ENCODE measurements at regions not wholly inside any gene's neighbourhood (a gene's known extent, or its start where the extent isn't known, plus 50 kb on each side); places are given as distances from the start of the nearest gene placed in this dataset.

- no peak overlapping the region for H3K4me3 Mint-ChIP-seq
- no peak for DNase-seq (ENCODE audit: low spot score)
- no peaks in the 10 kb centered on the region for H3K36me3 Mint-ChIP-seq (ENCODE audit: low read depth)
- H3K27me3 Mint-ChIP-seq (ENCODE audit: low read depth) = no peaks in the 10 kb centered on the region
- H3K9me3 Mint-ChIP-seq = no peaks in the 10 kb centered on the region
- H3K27ac Mint-ChIP-seq = no peak overlapping the region
- no peaks in the 10 kb centered on the region for H3K4me1 Mint-ChIP-seq (ENCODE audit: low read depth)
These were observed 74.9 kb upstream of the NR2F2 start for GRCh38 chr15:96255599-96255998.

GRCh38 chr15:96261575-96262034, 68.9 kb upstream of the NR2F2 start:
- no peak for DNase-seq (ENCODE audit: low spot score)

GRCh38 chr15:96262097-96262496, 68.4 kb upstream of the NR2F2 start:
- no peaks in the 10 kb centered on the region for H3K9me3 Mint-ChIP-seq
- H3K4me3 Mint-ChIP-seq = no peak overlapping the region
- H3K36me3 Mint-ChIP-seq (ENCODE audit: low read depth) = no peaks in the 10 kb centered on the region
- H3K4me1 Mint-ChIP-seq (ENCODE audit: low read depth) = no peaks in the 10 kb centered on the region
- H3K27me3 Mint-ChIP-seq (ENCODE audit: low read depth) = no peaks in the 10 kb centered on the region
- DNase-seq (ENCODE audit: low spot score) = no peak
- H3K27ac Mint-ChIP-seq = no peak overlapping the region

More at GRCh38 chr15:96261575-96262034, 68.9 kb upstream of the NR2F2 start:
- Mint-ChIP-seq H3K27me3 (ENCODE audit: low read depth) (no peaks in the 10 kb centered on the region), H3K27ac (no peak overlapping the region), H3K9me3 (no peaks in the 10 kb centered on the region), H3K4me3 (no peak overlapping the region), H3K36me3 (ENCODE audit: low read depth) (no peaks in the 10 kb centered on the region), H3K4me1 (ENCODE audit: low read depth) (no peaks in the 10 kb centered on the region)

GRCh38 chr15:96262549-96263489, 67.7 kb upstream of the NR2F2 start:
- H3K4me3 Mint-ChIP-seq = no peak overlapping the region
- no peaks in the 10 kb centered on the region for H3K9me3 Mint-ChIP-seq
- no peak for DNase-seq (ENCODE audit: low spot score)
- H3K4me1 Mint-ChIP-seq (ENCODE audit: low read depth) = no peaks in the 10 kb centered on the region
- H3K36me3 Mint-ChIP-seq (ENCODE audit: low read depth) = no peaks in the 10 kb centered on the region
- no peaks in the 10 kb centered on the region for H3K27me3 Mint-ChIP-seq (ENCODE audit: low read depth)
- no peak overlapping the region for H3K27ac Mint-ChIP-seq

GRCh38 chr15:96264351-96264798, 66.1 kb upstream of the NR2F2 start:
- DNase-seq (ENCODE audit: low spot score) = no peak
- Mint-ChIP-seq H3K4me3 (no peak overlapping the region), H3K27ac (no peak overlapping the region), H3K36me3 (ENCODE audit: low read depth) (no peaks in the 10 kb centered on the region), H3K9me3 (no peaks in the 10 kb centered on the region), H3K4me1 (ENCODE audit: low read depth) (no peaks in the 10 kb centered on the region), H3K27me3 (ENCODE audit: low read depth) (no peaks in the 10 kb centered on the region)

GRCh38 chr15:96264801-96265515, 65.5 kb upstream of the NR2F2 start:
- no peaks in the 10 kb centered on the region for H3K4me1 Mint-ChIP-seq (ENCODE audit: low read depth)
- DNase-seq (ENCODE audit: low spot score) = no peak
- H3K27ac Mint-ChIP-seq = no peak overlapping the region
- H3K9me3 Mint-ChIP-seq = no peaks in the 10 kb centered on the region
- H3K27me3 Mint-ChIP-seq (ENCODE audit: low read depth) = no peaks in the 10 kb centered on the region
- H3K4me3 Mint-ChIP-seq = no peak overlapping the region
- H3K36me3 Mint-ChIP-seq (ENCODE audit: low read depth) = no peaks in the 10 kb centered on the region

GRCh38 chr15:96266456-96266855, 64.0 kb upstream of the NR2F2 start:
- no peaks in the 10 kb centered on the region for H3K9me3 Mint-ChIP-seq
- H3K4me1 Mint-ChIP-seq (ENCODE audit: low read depth) = no peaks in the 10 kb centered on the region
- H3K4me3 Mint-ChIP-seq = no peak overlapping the region
- no peaks in the 10 kb centered on the region for H3K36me3 Mint-ChIP-seq (ENCODE audit: low read depth)
- no peak for DNase-seq (ENCODE audit: low spot score)
- no peak overlapping the region for H3K27ac Mint-ChIP-seq
- H3K27me3 Mint-ChIP-seq (ENCODE audit: low read depth) = no peaks in the 10 kb centered on the region

- Mint-ChIP-seq H3K27me3 (ENCODE audit: low read depth) (no peaks in the 10 kb centered on the region), H3K36me3 (ENCODE audit: low read depth) (no peaks in the 10 kb centered on the region), H3K4me1 (ENCODE audit: low read depth) (no peaks in the 10 kb centered on the region), H3K4me3 (no peak overlapping the region), H3K27ac (no peak overlapping the region), H3K9me3 (peaks cover under 1% of the 10 kb centered on the region)
- DNase-seq (ENCODE audit: low spot score) = no peak
These were observed 63.0 kb upstream of the NR2F2 start for GRCh38 chr15:96267463-96267862.

GRCh38 chr15:96268442-96269204, 61.9 kb upstream of the NR2F2 start:
- Mint-ChIP-seq H3K9me3 (peaks cover 4% of the 10 kb centered on the region), H3K4me1 (ENCODE audit: low read depth) (no peaks in the 10 kb centered on the region), H3K27ac (no peak overlapping the region), H3K36me3 (ENCODE audit: low read depth) (no peaks in the 10 kb centered on the region), H3K4me3 (no peak overlapping the region), H3K27me3 (ENCODE audit: low read depth) (no peaks in the 10 kb centered on the region)
- DNase-seq (ENCODE audit: low spot score) = no peak

- no peak for DNase-seq (ENCODE audit: low spot score)
- no peaks in the 10 kb centered on the region for H3K4me1 Mint-ChIP-seq (ENCODE audit: low read depth)
- H3K9me3 Mint-ChIP-seq = peaks cover 4% of the 10 kb centered on the region
- no peaks in the 10 kb centered on the region for H3K27me3 Mint-ChIP-seq (ENCODE audit: low read depth)
- no peak overlapping the region for H3K27ac Mint-ChIP-seq
- no peak overlapping the region for H3K4me3 Mint-ChIP-seq
- no peaks in the 10 kb centered on the region for H3K36me3 Mint-ChIP-seq (ENCODE audit: low read depth)
These were observed 59.8 kb upstream of the NR2F2 start for GRCh38 chr15:96270581-96271172.

GRCh38 chr15:96272427-96272826, 58.1 kb upstream of the NR2F2 start:
- Mint-ChIP-seq H3K27me3 (ENCODE audit: low read depth) (no peaks in the 10 kb centered on the region), H3K27ac (no peak overlapping the region), H3K9me3 (peaks cover 4% of the 10 kb centered on the region), H3K4me1 (ENCODE audit: low read depth) (no peaks in the 10 kb centered on the region), H3K4me3 (no peak overlapping the region), H3K36me3 (ENCODE audit: low read depth) (no peaks in the 10 kb centered on the region)
- no peak for DNase-seq (ENCODE audit: low spot score)

- no peaks in the 10 kb centered on the region for H3K36me3 Mint-ChIP-seq (ENCODE audit: low read depth)
- H3K4me3 Mint-ChIP-seq = no peak overlapping the region
- peaks cover 4% of the 10 kb centered on the region for H3K9me3 Mint-ChIP-seq
- H3K4me1 Mint-ChIP-seq (ENCODE audit: low read depth) = no peaks in the 10 kb centered on the region
- no peaks in the 10 kb centered on the region for H3K27me3 Mint-ChIP-seq (ENCODE audit: low read depth)
- H3K27ac Mint-ChIP-seq = no peak overlapping the region
- peak; percentile 22 for DNase-seq (ENCODE audit: low spot score)
These were observed 57.0 kb upstream of the NR2F2 start for GRCh38 chr15:96273317-96274086.

GRCh38 chr15:96274087-96274440, 56.4 kb upstream of the NR2F2 start:
- no peaks in the 10 kb centered on the region for H3K36me3 Mint-ChIP-seq (ENCODE audit: low read depth)
- no peaks in the 10 kb centered on the region for H3K27me3 Mint-ChIP-seq (ENCODE audit: low read depth)
- no peak overlapping the region for H3K4me3 Mint-ChIP-seq
- H3K27ac Mint-ChIP-seq = no peak overlapping the region
- no peaks in the 10 kb centered on the region for H3K4me1 Mint-ChIP-seq (ENCODE audit: low read depth)
- DNase-seq (ENCODE audit: low spot score) = no peak
- H3K9me3 Mint-ChIP-seq = peaks cover 4% of the 10 kb centered on the region
